HG03159 (cell line): ENCODE measurements at regions not wholly inside any gene's neighbourhood (a gene's known extent, or its start where the extent isn't known, plus 50 kb on each side); places are given as distances from the start of the nearest gene placed in this dataset.
"Not testable (repeated sequence)": the region's sequence is repeated elsewhere in the genome, so short reads cannot be mapped to it uniquely, and the experiment has no call there.

ENCODE experiments used
- ATAC-seq: cut with Tn5 transposase; IDR thresholded peaks from one replicate; pipeline ENCODE4 v1.9.1; 2021; ENCODE audit warnings: mild to moderate bottlenecking, moderate library complexity; ENCODE audit not compliant: unreplicated experiment

DNA sequence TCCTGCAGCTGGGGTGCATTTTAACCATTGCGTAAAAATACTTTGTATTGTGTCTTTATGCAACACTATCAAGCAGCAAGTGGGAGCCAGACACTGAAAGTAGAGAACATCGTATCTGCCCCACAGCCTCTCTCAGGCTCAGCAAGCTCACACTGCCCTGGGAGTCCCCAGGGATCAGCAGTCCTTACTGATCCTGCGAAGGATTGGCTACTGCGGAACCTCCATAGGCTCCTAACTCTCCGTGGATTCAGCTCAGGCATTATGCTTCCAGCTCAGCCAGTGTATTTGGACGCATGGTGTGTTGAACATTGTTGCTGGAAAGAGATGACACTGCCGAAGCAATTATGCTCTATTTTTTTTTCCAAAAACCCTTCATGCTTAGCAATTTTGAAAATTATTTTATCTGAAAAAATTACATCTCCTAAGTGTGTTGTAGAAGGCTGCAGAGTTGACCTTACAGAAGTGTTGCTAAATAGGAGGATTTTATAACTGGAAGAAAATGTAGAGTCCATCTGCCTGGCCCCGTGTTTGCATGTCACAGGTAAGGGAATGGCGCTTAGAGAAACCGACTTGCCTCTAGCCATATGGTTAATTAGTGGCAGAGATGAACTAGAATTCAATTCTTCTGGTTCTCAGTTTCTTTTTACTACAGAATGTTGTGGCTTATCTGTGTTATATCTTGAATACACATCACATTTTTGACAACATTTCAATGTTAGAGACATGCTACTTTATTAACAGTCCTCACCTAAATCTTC lies 276.4 kb upstream of the COBL start:
- no peak for ATAC-seq

DNA sequence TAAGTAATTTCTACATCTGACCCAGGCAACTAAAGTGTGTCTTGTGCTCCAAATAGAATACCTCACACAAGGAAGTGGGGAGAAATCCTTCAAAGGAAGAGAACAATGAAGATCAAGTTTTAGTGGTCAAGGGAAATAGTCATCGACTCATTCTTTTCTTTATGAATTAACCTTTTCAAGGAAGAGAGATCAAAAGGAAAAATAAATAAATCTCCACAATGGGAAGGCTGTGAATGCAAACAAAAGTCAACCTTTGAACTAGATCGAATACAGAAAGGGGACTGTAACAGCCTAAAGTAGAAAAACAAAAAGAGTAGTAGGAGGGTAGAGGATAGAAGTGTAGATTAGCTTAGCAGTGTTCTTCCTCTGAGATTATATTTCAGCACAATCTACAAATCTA lies 274.6 kb upstream of the COBL start:
- ATAC-seq: no peak

DNA sequence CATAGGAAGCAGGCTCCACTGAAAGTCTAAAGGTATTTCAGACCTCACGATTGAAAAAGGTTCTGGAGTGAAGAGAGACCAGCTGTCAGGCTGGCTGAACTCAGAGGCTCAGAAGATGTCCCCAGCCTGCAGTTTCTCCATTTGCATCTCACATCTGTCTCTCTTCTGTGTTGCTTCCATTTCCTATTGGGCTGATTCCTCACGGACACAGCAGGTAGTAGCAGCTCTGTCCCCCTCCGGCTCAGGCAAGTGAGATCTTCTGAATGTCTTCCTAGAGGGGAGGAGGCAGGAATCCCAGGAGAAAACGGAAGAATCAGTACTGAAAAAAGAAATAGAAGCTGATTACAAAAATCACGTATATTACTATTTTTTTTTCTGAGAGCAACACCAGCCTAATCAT lies 274.1 kb upstream of the COBL start:
- ATAC-seq: no peak

GRCh38 chr7:51589111-51589510 lies 272.5 kb upstream of the COBL start:
- no peak for ATAC-seq

- no peak for ATAC-seq
Measured at GRCh38 chr7:51587604-51588003, 271.0 kb upstream of the COBL start.

- no peak for ATAC-seq
Measured at GRCh38 chr7:51577390-51577789, 260.8 kb upstream of the COBL start.

DNA sequence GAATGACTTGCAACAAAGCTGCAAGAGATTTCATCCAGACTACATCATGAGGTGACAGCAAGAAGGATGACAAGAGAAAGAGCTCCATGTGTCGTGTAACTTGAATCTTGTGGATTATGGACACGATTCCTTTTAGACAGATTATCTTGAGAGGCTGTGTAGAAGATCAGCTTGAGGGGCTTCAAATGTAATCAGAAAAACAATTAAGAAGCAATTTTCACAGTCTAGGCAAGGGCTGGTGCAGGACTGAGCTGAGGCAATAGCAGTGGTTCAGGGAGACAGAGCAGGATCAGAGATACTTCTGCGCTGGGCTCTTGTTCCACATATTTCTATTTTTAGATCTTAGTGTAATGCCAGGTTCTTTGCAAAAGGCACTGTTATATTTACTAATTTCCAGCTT lies 253.0 kb upstream of the COBL start:
- no peak for ATAC-seq

DNA sequence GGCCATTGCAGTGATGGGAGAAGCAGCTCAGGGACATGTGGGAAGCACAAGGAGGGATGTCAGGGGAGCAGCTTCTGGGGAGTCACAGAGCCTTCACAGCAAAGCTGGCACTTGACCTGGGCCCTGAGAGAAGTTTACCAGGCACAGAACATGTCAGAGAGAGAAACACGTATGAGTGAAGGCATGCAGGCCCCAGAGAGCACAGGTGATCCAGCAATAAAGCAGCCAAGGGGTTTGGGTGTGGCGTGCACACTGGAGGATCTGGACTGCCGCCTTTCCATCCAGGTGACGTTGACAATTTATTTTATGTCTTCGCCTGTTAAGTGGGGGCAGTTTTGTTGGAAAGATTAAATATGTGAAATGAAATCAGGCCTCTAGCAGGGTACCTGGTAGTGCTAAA lies 252.6 kb upstream of the COBL start:
- ATAC-seq: no peak

DNA sequence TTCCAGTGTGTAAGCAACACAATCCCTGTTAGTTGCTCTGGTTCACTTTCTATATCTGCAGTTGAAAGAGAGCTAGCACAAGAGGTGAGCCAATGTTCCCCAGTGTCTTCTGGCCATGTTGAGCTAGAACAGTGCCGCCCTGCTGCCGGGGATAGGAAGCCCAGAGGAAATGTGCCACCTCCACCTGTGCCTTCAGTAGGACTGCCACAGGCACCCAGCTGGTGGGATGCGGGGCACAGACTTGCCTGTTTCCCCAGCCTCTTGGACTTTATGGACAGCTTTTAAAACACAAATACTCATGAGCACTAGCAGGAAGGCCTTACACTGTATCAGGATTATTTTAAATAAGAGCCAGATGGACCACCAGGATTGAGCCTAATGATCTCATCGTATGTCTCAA lies 234.5 kb upstream of the COBL start:
- ATAC-seq: no peak

GRCh38 chr7:51545131-51545530 lies 228.5 kb upstream of the COBL start:
- ATAC-seq: no peak

DNA sequence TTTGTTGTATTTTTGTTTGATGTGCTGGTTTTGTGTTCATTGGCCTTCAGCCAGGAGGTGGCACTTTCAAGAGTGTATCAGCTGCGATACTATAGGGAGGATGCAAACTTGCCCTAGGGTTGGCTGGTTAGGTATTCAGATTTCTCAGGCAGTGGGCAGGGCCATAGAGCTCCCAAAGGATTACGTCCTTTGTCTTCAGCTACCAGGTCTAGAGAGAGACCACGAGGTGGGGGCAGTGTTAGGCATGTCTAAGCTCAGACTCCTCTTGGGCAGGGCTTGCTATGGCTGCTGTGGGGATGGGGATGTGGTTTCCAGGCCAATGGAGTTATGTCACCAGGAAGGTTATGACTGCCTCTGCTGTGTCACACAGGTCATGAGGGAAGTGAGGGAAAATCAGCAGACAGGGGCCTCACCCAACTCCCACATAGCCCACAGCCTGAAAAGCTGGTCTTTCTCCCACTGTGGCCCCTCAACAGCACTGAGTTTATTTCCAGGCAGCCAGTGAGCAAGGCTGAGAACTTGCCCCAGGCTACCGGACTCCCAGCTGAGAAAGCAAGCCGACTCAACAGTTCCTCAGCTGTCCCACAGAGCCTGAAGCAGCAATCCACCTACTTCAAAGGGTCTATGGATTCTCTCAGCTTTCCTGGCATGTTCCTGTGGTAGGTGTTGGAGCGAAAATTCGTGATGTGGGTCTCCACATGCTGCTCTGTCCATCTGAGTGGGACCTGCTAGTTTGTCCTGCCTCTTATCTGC lies 227.4 kb upstream of the COBL start:
- no peak for ATAC-seq

DNA sequence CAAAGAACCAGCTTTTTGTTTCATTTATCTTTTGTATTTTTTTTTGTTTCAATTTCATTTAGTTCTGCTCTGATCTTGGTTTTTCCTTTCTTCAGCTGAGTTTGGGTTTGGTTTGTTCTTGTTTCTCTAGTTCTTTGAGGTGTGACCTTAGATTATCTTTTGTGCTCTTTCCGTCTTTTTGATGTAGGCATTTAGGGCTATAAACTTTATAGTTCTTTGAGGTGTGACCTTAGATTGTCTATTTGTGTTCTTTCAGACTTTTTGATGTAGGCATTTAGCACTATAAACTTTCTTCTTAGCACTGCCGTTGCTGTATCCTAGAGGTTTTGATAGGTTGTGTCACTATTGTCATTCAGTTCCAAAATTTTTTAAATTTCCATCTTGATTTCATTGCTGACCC lies 224.3 kb upstream of the COBL start:
- not testable (repeated sequence) for ATAC-seq

DNA sequence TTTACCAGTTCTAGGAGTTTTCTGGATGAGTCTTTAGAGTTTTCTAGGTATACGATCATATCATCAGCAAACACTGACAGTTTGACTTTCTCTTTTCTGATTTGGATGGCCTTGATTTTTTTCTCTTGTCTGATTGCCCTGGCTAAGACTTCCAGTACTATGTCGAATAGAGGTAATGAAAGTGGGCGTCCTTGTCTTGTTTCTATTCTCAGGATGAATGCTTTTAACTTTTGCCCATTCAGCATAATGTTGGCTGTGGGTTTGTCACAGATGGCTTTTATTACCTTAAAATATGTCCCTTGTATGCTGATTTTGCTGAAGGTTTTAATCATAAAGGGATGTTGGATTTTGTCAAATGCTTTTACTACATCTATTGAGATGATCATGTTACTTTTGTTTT lies 223.2 kb upstream of the COBL start:
- no peak for ATAC-seq

- no peak for ATAC-seq
Measured at GRCh38 chr7:51528172-51528571, 211.6 kb upstream of the COBL start.

GRCh38 chr7:51521694-51522312 lies 205.2 kb upstream of the COBL start:
- ATAC-seq: no peak

- no peak for ATAC-seq
Measured at GRCh38 chr7:51521054-51521453, 204.4 kb upstream of the COBL start.

DNA sequence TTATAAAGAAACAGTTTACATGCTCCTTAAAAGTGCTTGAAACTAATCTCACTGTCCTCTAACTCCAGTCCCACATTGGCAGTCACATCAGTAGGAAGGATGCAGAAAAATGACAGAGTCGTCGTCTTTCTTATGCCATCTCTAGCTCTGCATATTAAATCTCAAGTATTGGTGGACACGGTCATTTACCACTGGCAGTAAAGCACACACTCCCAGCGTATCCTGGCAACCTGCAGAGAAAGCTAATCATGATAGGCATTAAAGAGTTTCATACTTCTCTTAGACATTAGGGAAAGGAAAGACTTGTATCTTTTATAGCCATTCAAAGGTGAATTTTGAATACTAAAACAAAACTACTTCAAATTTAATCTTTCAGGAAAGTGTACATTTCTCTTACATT lies 202.0 kb upstream of the COBL start:
- ATAC-seq: no peak

DNA sequence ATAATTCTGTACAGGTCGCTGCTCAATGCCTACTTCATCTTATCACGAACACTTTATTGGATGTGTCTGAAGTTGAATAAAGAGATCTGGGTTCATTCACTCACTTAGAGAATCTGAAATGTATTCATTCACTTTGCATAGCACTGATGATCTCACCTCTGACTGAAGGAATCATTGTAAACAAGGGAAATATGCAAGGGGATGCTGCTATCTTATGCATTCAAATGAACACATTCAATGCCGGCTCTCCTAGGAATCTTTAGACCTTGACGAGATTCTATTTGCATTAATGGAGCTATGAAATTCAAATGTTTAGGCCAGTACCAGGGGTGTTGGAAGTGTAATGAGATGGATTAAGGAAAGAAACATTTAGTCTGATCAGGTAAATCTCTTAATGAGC lies 200.6 kb upstream of the COBL start:
- no peak for ATAC-seq

- no peak for ATAC-seq
Measured at GRCh38 chr7:51501620-51502019, 185.0 kb upstream of the COBL start.

DNA sequence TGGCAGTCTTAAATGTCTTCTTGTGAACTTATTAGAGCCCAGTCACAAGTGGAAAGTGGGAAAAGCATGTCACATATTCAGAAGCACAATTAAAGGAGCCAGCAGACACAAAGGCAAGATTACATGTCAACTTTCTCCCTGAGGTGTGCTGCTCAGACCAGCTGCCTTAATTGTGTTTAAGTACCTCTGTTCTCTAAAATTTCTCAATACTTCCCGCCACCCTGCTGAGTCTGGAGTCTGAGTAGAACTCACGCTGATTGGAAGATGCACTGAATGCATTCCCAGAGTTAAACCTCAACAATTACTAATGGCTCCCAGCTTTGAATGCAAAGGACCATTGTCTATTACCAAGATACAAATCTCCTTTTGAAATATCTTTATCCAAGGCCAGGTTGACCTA lies 166.4 kb upstream of the COBL start:
- no peak for ATAC-seq

DNA sequence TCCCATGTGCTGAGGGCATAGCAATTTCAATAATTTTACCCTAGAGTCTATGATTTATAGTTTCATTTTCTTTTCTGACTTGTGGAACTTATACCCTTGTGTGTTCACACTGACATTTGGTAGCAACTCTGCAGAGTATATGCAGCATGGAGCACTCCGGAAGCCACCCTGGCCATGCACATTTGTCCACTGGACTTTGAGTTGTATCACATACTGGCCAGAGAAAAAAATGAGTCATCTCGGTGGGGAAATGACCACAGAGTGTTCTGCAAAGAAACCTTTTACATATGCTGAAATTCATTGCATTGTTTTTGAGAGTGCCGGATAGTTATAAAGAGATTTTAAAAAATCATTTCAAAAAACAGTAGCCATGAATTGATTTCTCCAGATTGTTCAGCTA lies 164.8 kb upstream of the COBL start:
- no peak for ATAC-seq

DNA sequence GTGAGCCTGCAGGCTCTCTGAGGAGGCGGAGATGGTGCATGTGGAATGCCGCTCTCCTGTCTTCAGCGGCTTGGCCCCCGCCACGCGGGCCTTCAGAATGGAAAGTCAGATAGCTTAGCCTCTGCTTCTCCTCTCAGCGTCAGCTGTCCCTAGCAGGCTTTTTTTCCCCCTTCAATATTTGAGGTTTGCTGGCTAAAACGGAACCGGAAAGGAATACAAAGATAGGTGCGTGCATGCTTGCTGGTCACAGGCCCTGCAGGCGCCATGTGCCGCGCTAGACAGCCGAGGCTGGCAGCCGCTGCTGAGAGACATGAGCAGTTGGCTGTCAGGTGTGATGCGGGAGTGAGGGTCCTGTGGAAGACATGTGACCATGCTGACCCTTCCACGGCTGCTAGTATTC lies 161.2 kb upstream of the COBL start:
- ATAC-seq: no peak
